Peyer's patch (tissue), 4 donors: ENCODE measurements at regions not wholly inside any gene's neighbourhood (a gene's known extent, or its start where the extent isn't known, plus 50 kb on each side); places are given as distances from the start of the nearest gene placed in this dataset.

ENCODE experiments used
- DNase-seq, 3 donors: peaks; one replicate each; pipeline ENCODE4 v3.0.0-alpha.2; 2017 to 2019
- H3K27ac ChIP-seq, 4 donors: fragments of 200-600 bp; sonication (generic); one replicate each; pipeline ENCODE4 v1.5.1; 2016 to 2019
- H3K27me3 ChIP-seq, 2 donors: fragments of 200-600 bp; sonication (generic); one replicate each; pipeline ENCODE4 v1.5.1; 2019
- H3K36me3 ChIP-seq, 3 donors: fragments of 200-600 bp; sonication (generic); one replicate each; pipeline ENCODE4 v1.5.1; 2016 to 2019
- H3K4me1 ChIP-seq, 4 donors: fragments of 200-600 bp; sonication (generic); one replicate each; pipeline ENCODE4 v1.5.1; 2016 to 2019
- H3K4me3 ChIP-seq, 4 donors: fragments of 200-600 bp; sonication (generic); 1 replicate in 3 of 4; 2 replicates in 1 of 4; pipeline ENCODE4 v1.5.1; 2016 to 2019; ENCODE audit warnings: mild to moderate bottlenecking in 1 of 4
- H3K9me3 ChIP-seq, 4 donors: fragments of 200-600 bp; sonication (generic); one replicate each; pipeline ENCODE4 v1.5.1; 2016 to 2019; ENCODE audit warnings: mild to moderate bottlenecking in 1 of 4
- POLR2A ChIP-seq, 2 donors: fragments of 450-650 bp; IDR thresholded peaks; one replicate each; pipeline ENCODE4 v1.5.1; 2017; ENCODE audit warnings: antibody characterized with exemption in 2 of 2, mild to moderate bottlenecking in 2 of 2, moderate library complexity in 2 of 2
- TF ChIP-seq, protein P1 (sequence below), 6 experiments: fragments of 450-650 bp in 4 of 6; fragments of 200-600 bp in 2 of 6; sonication (generic) in 1 of 6; IDR thresholded peaks; one replicate each; pipeline ENCODE4 v1.5.1; 2017 to 2019; ENCODE audit warnings: antibody characterized with exemption in 6 of 6, mild to moderate bottlenecking in 3 of 6, moderate library complexity in 1 of 6

DNA sequence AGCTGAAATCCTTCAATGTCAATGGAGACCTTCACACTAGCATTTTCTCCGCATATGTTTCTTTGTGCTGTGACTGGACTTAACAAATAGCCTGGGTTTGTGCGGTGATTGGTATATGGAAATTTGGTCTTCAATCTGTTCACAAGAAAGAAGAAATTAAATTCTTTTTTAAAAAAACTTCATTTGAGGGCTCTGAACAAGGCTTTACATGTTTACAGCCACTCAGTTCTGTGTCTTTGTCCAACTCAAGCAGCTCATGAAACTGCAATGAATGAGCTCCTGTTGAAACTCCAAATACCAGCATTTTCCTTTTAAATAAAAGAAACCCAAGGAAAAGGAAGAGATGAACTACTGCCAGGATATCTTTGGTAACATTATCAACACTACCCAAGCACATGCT lies 57.3 kb downstream of the PIK3C2A start:
- Histone ChIP-seq H3K27ac (no peak overlapping the region), H3K4me3 (no peak overlapping the region), H3K9me3 (no peaks in the 10 kb centered on the region), H3K27me3 (no peaks in the 10 kb centered on the region), H3K4me1 (no peaks in the 10 kb centered on the region), H3K36me3 (peaks cover 0 to 15% (median 0%) of the 10 kb centered on the region in 3 donors)
- no peak for DNase-seq
- TF ChIP-seq, protein P1, sequence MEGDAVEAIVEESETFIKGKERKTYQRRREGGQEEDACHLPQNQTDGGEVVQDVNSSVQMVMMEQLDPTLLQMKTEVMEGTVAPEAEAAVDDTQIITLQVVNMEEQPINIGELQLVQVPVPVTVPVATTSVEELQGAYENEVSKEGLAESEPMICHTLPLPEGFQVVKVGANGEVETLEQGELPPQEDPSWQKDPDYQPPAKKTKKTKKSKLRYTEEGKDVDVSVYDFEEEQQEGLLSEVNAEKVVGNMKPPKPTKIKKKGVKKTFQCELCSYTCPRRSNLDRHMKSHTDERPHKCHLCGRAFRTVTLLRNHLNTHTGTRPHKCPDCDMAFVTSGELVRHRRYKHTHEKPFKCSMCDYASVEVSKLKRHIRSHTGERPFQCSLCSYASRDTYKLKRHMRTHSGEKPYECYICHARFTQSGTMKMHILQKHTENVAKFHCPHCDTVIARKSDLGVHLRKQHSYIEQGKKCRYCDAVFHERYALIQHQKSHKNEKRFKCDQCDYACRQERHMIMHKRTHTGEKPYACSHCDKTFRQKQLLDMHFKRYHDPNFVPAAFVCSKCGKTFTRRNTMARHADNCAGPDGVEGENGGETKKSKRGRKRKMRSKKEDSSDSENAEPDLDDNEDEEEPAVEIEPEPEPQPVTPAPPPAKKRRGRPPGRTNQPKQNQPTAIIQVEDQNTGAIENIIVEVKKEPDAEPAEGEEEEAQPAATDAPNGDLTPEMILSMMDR (IDR thresholded peaks at IDR 0.05), result no peak
- TF ChIP-seq POLR2A (IDR thresholded peaks at IDR 0.05), result no peak

DNA sequence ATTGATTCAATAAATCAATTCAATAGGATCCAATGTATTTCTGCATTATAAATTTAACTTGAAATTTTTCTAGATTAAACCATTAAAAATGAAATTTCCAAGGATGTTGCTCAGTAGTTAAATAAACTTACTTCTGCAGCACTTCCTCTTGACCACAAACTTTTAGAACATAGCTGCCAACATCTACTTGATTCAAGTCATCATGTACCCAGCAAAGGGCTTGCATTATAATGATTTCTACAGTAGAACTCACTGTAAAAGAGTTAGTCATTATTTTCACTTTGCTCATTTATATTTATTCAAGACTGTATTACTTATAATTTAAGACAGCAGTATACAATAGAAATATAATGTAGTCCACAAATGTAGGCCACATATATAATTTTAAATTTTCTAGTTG lies 59.2 kb downstream of the PIK3C2A start:
- no peaks in the 10 kb centered on the region for H3K27me3 ChIP-seq
- H3K9me3 ChIP-seq, result no peaks in the 10 kb centered on the region
- no peak overlapping the region for H3K27ac ChIP-seq
- TF ChIP-seq, protein P1 (IDR thresholded peaks at IDR 0.05), result no peak
- TF ChIP-seq POLR2A (IDR thresholded peaks at IDR 0.05), result no peak
- H3K4me3 ChIP-seq, result no peak overlapping the region
- no peak for DNase-seq
- H3K36me3 ChIP-seq, result peaks cover 0 to 29% (median 0%) of the 10 kb centered on the region in 3 donors
- no peaks in the 10 kb centered on the region for H3K4me1 ChIP-seq

DNA sequence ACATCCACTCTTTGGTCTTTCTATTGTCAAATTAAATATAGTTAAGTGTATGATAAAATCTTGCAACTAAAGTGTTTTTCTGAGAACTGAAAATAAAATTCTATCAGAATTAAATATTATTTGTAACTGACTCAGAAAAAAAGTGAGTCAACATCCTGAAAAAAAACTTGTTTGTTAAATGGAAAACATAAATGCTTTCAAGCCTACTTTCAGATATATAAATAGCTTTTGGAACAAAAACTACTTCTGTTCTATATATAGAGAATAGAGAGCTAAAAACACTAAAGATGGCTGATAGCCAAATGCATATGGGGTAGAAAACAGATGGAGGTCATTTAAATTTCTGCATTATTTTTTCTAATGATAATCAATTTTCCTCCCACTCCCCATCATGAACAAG lies 61.8 kb downstream of the PIK3C2A start:
- Histone ChIP-seq H3K36me3 (peaks cover 0 to 24% (median 0%) of the 10 kb centered on the region in 3 donors), H3K27me3 (no peaks in the 10 kb centered on the region), H3K9me3 (no peaks in the 10 kb centered on the region), H3K4me1 (no peaks in the 10 kb centered on the region), H3K27ac (no peak overlapping the region), H3K4me3 (no peak overlapping the region)
- no peak for DNase-seq
- TF ChIP-seq, protein P1 (IDR thresholded peaks at IDR 0.05), result no peak
- no peak for TF ChIP-seq POLR2A (IDR thresholded peaks at IDR 0.05)

DNA sequence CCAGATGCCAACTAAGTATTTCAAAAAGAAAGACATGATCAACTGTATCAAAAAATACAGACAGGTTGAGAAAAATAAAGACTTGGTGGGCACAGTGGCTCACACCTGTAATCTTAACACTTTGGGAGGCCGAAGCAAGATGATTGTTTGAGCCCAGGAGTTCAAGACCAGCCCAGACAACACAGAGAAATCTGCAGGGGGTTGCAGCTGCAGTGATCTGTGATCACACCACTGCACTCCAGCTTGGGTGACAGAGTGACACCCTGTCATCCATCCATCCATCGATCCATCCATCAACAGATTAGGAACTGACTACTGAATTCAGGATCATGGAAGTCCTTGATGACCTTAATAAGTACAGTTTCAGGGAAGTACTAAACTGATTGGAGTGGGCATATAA lies 65.0 kb upstream of the RPS13 start:
- Histone ChIP-seq H3K36me3 (peaks cover 0 to 19% (median 0%) of the 10 kb centered on the region in 3 donors), H3K4me1 (no peaks in the 10 kb centered on the region), H3K4me3 (no peak overlapping the region), H3K9me3 (no peaks in the 10 kb centered on the region), H3K27ac (no peak overlapping the region), H3K27me3 (no peaks in the 10 kb centered on the region)
- no peak for TF ChIP-seq POLR2A (IDR thresholded peaks at IDR 0.05)
- TF ChIP-seq, protein P1 (IDR thresholded peaks at IDR 0.05), result no peak
- DNase-seq, result no peak

DNA sequence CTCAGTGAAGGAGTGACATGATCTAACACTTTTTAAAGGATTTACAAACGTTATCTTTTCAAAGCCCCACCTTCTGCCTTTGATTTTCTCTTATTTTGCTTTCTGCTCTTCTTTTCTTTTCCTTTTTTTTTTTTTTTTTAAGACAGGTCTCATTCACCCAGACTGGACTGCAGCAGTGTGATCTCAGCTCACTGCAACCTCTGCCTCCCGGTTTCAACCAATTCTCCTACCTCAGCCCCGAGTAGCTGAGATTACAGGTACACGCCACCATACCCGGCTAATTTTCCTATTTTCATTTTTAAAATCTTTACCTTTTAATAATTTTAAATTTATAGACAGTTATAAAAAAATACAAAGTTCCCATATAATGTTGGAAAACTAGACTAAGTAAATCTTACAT lies 63.7 kb upstream of the RPS13 start:
- no peak overlapping the region for H3K4me3 ChIP-seq
- no peak overlapping the region for H3K27ac ChIP-seq
- H3K27me3 ChIP-seq, result no peaks in the 10 kb centered on the region
- H3K9me3 ChIP-seq, result no peaks in the 10 kb centered on the region
- no peaks in the 10 kb centered on the region for H3K4me1 ChIP-seq
- DNase-seq, result no peak
- H3K36me3 ChIP-seq, result peaks cover 0 to 18% (median 0%) of the 10 kb centered on the region in 3 donors
- TF ChIP-seq, protein P1 (IDR thresholded peaks at IDR 0.05), result no peak
- no peak for TF ChIP-seq POLR2A (IDR thresholded peaks at IDR 0.05)

DNA sequence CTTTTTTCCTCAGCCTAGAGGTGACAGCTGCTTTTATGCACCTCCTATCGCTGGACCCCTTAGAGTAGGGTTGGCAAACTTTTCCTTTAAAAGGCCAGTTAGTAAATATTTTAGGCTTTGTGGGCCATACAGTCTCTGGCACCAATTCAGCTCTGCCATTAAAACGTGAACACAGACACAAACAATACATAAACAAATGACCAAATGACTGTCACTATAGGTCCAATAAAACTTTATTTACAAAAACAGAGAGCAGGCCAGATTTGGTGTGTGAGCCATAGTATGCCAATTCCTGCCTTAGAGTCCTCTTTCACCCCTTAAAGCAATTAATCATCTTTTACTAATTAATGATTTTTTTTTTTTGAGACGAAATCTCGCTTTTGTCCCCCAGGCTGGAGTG lies 61.1 kb upstream of the RPS13 start:
- no peaks in the 10 kb centered on the region for H3K27me3 ChIP-seq
- DNase-seq, result no peak
- no peak overlapping the region for H3K4me3 ChIP-seq
- H3K4me1 ChIP-seq, result no peaks in the 10 kb centered on the region
- no peak overlapping the region for H3K27ac ChIP-seq
- no peaks in the 10 kb centered on the region for H3K9me3 ChIP-seq
- TF ChIP-seq POLR2A (IDR thresholded peaks at IDR 0.05), result no peak
- TF ChIP-seq, protein P1 (IDR thresholded peaks at IDR 0.05), result no peak
- peaks cover 0 to 24% (median 0%) of the 10 kb centered on the region in 3 donors for H3K36me3 ChIP-seq
